HG03469 (cell line): ENCODE measurements at regions not wholly inside any gene's neighbourhood (a gene's known extent, or its start where the extent isn't known, plus 50 kb on each side); places are given as distances from the start of the nearest gene placed in this dataset.

ENCODE experiments used
- ATAC-seq: cut with Tn5 transposase; IDR thresholded peaks from one replicate; pipeline ENCODE4 v1.9.1; 2021; ENCODE audit warnings: mild to moderate bottlenecking, moderate library complexity, moderate number of reproducible peaks; ENCODE audit not compliant: unreplicated experiment

- ATAC-seq: peak; percentile 7
Measured at GRCh38 chr21:14870853-14871149, 194.0 kb downstream of the NRIP1 start.

GRCh38 chr21:14869984-14870852, 194.6 kb downstream of the NRIP1 start:
- peak; percentile 39 for ATAC-seq

DNA sequence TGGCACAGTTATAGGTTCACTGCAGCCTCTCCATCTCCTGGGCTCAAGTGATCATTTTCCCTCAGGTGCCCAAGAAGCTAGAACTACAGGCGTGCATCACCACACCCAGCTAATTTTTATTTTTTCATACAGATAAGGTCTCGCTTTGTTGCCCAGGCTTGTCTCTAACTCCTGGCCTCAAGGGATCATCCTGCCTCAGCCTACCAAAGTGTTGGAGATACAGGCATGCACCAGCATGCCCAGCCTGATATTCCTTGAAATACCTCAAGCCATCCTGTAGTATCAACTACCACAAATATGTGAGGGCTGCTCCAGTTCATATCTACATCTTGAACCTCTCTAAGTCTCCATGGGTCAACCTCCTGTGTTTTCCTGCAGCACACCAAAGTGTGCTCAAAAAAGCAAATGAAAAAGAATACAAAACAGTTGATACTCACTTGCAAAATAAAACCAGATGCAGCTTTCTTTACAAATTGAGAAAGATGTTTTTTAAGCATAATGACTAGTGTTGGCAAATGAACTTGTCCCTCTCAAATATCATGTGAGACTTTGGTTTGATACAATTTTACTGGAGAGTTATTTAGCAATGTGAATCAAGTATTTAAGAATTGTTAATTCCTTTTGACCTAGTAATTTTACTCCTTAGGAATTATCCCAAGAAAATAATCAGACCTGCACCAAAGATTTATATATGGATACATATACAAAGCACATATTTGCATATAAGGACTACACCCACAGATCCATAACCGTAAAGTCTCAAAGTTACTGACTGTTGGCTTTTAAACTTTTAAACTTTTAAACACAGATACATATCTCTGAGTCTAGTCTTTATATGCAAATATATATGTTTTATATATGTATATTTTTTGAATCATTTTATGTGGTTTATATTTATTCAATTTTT, 197.7 kb downstream of the NRIP1 start:
- no peak for ATAC-seq

DNA sequence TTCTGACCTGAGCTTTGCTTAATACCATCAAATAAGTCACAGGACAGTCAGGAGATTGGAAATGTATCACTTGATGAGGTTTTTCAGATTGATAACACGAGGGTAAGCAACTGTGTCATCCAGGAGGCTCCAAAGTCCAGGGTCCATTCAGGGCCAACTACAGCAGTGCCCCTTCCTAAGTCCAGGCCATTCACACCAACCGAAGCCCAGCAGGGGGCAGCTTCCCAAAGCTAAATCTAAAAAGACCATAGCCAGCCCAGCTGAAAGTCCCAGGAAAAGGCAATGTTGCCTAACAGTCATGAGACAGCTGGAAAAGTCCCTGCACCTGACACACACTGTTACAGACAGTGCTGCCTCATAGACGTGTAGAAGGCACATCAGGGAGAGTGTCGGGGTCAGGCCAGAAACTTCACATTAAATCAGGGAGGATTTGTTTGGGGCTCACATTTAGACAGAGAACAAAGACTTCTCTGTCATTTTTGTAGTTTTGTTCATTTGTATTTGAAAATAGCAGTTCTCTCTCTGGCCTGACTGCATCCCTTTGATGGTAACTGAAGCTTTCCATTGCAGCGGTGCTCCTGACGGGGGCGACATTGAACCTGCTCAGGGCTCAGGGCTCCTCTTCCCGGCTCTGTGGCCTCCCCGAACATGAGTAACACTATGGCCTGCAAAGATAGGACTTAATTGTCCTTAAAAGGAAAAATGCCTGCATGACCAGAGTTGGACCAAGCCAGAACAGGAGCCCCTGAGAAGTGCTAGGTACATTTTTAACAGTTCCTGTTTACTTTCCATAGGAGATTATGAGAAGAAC, 200.4 kb downstream of the NRIP1 start:
- peak; percentile 62 for ATAC-seq

GRCh38 chr21:14863745-14864210, 201.0 kb downstream of the NRIP1 start:
- no peak for ATAC-seq

DNA sequence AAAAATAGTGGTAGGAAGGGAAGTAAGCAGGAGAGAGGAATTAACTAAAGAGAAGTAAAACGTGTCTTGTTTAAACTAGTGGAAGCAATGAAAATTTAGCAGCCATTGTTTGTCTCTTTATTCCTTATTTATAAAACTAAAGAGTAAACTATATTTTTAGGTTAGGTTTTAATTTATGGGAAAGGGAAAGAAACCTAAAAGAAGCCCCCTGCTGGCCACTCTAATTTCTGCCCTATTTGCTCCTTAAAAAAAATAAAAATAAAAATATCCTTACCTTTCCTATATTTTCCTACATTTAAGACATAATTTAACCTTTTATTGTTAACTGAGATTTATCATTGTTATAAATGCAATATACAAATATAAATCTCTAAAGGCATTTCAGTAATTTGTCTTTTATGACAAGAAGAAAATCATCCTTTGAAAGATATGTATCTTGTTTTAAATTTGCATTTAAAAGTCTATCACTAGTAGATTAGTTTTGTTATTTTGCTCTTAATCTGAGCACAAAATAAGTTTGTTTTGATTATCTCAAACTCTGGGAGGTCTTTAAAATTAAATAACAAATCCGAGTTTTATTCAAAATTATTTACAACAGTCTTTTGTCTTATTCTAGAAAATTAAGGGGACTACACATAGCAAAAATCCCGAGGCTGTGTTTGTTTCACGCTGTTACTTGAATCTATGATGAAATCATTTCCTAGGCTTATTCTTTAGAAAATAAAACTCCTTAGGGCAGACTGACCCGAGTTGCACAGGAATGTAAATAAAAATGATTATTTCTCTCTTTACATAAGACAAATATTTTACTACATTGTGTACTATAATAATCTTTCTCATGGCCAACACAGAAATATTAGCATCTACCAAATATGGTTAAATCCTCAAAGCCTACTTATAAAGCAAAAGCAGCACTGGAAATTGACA, 201.7 kb downstream of the NRIP1 start:
- ATAC-seq: no peak

DNA sequence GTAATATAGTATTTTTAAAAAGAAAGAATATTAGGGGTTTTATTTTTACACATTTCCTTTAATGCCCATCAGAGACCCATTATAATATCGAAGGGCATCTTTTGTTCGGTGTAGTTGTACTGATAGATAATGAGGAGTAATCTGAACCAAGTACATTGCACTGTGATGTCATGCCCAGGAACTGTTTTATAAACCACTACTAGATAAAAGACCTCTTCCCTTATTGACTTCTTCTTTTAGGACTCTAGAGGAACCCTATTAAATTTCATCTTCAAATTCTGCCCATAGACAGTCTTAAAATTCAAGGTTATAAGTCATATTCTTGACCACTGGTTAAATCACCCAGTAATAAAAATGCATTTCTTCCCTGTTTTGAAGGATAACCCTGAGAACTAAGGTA, 206.5 kb downstream of the NRIP1 start:
- ATAC-seq: no peak

GRCh38 chr21:14857529-14857928, 207.3 kb downstream of the NRIP1 start:
- no peak for ATAC-seq

GRCh38 chr21:14850394-14850793, 214.4 kb downstream of the NRIP1 start:
- no peak for ATAC-seq

DNA sequence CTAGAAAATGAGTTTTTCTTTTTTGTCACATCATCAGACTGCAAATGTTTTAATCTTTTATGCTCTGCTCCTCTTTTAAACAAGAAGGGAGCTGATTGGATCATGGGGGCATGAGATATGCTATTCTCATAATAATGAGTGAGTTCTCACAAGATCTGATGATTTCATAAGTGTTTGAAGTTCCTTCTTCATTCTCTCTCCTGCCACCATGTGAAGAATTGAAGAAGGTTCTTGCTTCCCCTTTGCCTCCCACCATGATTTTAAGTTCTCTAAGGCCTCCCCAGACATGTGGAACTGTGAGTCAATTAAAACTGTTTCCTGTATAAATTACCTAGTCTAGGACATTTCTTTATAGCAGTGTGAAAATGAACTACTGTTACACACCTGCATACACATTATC, 218.2 kb downstream of the NRIP1 start:
- no peak for ATAC-seq

- ATAC-seq: no peak
Measured at GRCh38 chr21:14844001-14844400, 220.8 kb downstream of the NRIP1 start.

DNA sequence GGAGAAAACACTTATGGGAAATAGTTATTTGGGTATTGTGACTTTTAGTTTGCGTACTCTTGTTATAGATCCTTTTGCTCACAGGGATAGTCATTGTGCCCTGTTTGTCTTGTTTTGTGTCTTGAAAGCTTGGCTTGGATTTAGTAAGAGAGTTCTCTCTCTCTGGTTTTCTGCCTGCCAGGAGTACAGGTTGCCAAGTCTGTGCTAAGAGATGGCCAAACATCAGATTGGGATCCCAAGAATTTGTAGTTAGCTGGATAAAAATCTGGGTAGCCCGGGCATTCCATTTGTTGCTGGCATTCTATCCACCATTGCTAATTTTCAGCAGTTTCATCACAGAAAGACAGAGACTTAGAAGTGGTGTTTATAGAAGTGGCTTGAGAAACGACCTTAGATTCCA, 222.2 kb downstream of the NRIP1 start:
- no peak for ATAC-seq

DNA sequence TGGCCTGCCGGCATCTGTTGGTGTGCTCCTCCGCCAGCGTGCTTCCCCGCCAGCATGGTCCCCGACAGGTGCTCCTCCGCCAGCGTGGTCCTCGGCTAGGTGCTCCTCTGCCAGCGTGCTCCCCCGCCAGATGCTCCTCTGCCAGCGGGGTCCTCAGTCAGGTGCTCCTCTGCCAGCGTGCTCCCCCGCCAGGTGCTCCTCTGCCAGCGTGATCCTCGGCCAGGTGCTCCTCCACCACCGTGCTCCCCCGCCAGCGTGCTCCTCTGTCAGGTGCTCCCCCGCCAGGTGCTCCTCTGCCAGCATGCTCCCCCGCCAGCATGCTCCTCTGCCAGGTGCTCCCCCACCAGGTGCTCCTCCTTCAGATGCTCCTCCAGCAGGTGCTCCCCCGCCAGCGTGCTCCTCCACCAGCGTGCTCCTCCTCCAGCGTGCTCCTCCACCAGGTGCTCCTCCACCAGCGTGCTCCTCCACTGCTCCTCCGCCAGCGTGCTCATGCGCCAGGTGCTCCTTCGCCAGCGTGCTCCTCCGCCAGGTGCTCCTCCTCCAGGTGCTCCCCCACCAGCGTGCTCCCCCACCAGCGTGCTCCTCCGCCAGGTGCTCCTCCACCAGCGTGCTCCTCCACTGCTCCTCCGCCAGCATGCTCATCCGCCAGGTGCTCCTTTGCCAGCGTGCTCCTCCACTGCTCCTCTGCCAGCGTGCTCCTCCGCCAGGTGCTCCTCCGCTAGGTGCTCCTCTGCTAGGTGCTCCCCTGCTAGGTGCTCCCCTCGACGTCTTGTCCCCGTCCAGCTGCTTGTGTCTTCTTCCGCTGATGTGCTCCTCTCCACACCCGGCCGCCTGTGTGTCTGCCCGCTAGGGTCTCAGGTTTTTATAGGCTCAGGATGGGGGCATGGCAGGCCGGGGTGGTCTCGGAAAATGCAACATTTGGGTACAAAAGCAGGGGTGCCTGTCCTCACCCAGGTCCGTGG, 223.0 kb downstream of the NRIP1 start:
- no peak for ATAC-seq

- no peak for ATAC-seq
Measured at GRCh38 chr21:14838400-14838799, 226.4 kb downstream of the NRIP1 start.

GRCh38 chr21:14836950-14837349, 227.8 kb downstream of the NRIP1 start:
- ATAC-seq: no peak

DNA sequence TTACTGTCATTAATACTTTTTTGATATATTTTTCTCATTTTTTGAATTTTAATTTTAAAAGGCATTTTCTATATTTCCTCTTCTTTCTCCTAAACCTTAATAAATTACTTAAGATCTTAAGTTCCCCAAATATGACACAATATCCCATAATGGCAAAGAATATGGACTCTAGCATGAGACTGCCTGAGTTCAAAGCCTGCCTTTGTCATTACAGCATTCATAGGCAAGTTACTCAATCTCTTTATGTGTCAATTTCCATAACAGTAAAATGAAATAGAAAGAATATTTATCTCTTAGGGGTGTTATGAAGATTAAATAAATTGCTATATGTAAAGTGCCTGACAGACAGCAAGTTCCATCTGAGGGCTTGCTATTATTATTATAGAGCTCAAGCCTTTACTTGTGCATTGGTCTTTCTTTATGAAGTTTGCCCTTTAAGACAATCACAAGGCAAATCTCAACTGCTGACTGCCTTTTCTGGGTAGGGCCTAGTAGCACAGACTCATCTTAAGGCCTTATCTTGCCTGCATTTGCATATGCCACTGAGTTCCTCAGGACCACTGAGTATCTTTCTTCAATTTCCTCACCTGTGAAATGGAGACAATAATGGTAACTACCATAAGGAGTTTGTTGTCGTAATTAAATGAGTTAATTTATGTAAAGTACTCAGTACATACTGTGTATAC, 231.0 kb downstream of the NRIP1 start:
- ATAC-seq: no peak

GRCh38 chr21:14833241-14833640, 231.6 kb downstream of the NRIP1 start:
- ATAC-seq: no peak

DNA sequence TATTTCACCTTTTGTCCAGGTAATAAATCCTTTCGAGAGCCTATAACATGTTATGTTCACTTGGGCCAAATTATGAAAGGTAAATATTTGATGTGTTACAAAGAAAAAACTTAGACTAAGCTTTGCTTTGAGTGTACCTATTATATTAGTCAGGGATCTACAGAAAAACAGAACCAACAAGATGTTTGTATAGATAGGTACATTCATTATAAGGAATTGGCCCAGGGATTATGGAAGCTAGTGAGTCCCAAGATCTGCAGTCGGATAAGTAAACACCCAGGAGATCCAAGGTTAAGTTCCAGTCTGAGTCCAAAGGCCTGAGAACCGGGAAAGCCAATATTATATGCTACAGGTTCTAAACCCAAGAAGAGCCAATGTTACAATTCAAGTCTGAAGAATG, 234.5 kb downstream of the NRIP1 start:
- no peak for ATAC-seq
